CD4-positive, alpha-beta memory T cell (primary cell): ENCODE measurements at regions not wholly inside any gene's neighbourhood (a gene's known extent, or its start where the extent isn't known, plus 50 kb on each side); places are given as distances from the start of the nearest gene placed in this dataset.

Source experiments
- CTCF ChIA-PET: fragments of 350-600 bp; sonication (Branson Sonifier 250); formaldehyde crosslinking; loops from one replicate; lab custom pipeline; 2021; ENCODE audit warnings: inconsistent platforms; ENCODE audit not compliant: partially characterized antibody; lab: Charles Lee
- POLR2A ChIA-PET: fragments of 350-600 bp; sonication (Branson Sonifier 250); formaldehyde crosslinking; loops from one replicate; lab custom pipeline; 2021; ENCODE audit not compliant: partially characterized antibody; lab: Charles Lee
- DNase-seq, 5 donors: peaks; one replicate each; pipeline versions ENCODE4 v3.0.0 to v3.0.0-alpha.2; 2020 to 2022; ENCODE audit warnings: mixed read lengths in 1 of 5
- H3K27ac ChIP-seq: one replicate; pipeline ENCODE4 v1.7.0; 2013; ENCODE audit warnings: low read depth, low read length
- H3K27me3 ChIP-seq: 2 replicates; pipeline ENCODE4 v1.7.0; 2013; ENCODE audit warnings: mild to moderate bottlenecking, low read length, moderate library complexity; ENCODE audit not compliant: insufficient read depth
- H3K36me3 ChIP-seq: 2 replicates; pipeline ENCODE4 v1.7.0; 2013; ENCODE audit warnings: mild to moderate bottlenecking, low read length, moderate library complexity; ENCODE audit not compliant: insufficient read depth
- H3K4me1 ChIP-seq: 2 replicates; pipeline ENCODE4 v1.7.0; 2013; ENCODE audit warnings: mild to moderate bottlenecking, low read length, moderate library complexity; ENCODE audit not compliant: insufficient read depth
- H3K4me3 ChIP-seq, 2 donors: one replicate each; pipeline ENCODE4 v1.7.0; 2013; ENCODE audit warnings: low read length in 2 of 2, mild to moderate bottlenecking in 1 of 2
- H3K9me3 ChIP-seq, 2 donors: one replicate each; pipeline ENCODE4 v1.7.0; 2013; ENCODE audit warnings: low read length in 2 of 2, control low read depth in 1 of 2; ENCODE audit not compliant: control insufficient read depth in 1 of 2
- H3K27ac Mint-ChIP-seq, 7 donors: one replicate each; pipeline ENCODE4 v1.8.0; 2020 to 2021; ENCODE audit warnings: mixed read lengths in 7 of 7, mild to moderate bottlenecking in 6 of 7, inconsistent platforms in 3 of 7, moderate library complexity in 3 of 7
- H3K27me3 Mint-ChIP-seq, 2 donors: one replicate each; pipeline ENCODE4 v1.8.0; 2020 to 2021; ENCODE audit warnings: mixed read lengths in 2 of 2
- H3K36me3 Mint-ChIP-seq, 2 donors: one replicate each; pipeline ENCODE4 v1.8.0; 2020 to 2021; ENCODE audit warnings: mixed read lengths in 2 of 2, inconsistent platforms in 1 of 2, mild to moderate bottlenecking in 1 of 2
- H3K4me1 Mint-ChIP-seq, 4 donors: one replicate each; pipeline ENCODE4 v1.8.0; 2020 to 2021; ENCODE audit warnings: mixed read lengths in 4 of 4, mild to moderate bottlenecking in 1 of 4
- H3K4me3 Mint-ChIP-seq, 8 donors: one replicate each; pipeline ENCODE4 v1.8.0; 2020 to 2021; ENCODE audit warnings: mixed read lengths in 8 of 8, mild to moderate bottlenecking in 7 of 8, moderate library complexity in 6 of 8, inconsistent platforms in 3 of 8
- H3K9me3 Mint-ChIP-seq, 8 donors: one replicate each; pipeline ENCODE4 v1.8.0; 2020 to 2021; ENCODE audit warnings: mixed read lengths in 8 of 8, mild to moderate bottlenecking in 5 of 8, inconsistent platforms in 3 of 8, moderate library complexity in 1 of 8
- intact Hi-C: fragments of 100-400 bp; cut with micrococcal nuclease; formaldehyde crosslinking; loops from one replicate; pipeline ENCODE4 v1.15.1; 2023

DNA sequence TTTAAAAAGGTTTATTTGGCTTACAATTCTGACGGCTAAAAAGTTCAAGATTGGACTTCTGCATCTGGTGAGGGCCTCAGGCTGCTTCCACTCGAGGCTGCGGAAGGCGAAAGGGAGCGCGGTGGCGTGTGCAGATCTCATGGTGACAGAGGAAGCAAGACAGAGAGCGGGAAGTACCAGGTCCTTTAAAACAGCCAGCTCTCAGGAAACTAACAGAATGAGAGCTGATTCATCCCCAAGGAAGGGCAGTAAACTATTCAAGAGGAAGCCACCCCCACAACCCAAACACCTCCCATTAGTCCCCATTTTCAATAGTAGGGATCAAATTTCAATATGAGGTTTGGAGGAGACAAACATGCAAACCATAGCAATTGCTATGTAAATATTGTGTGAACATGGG lies 2144.2 kb upstream of the AGA start:
- Histone ChIP-seq H3K4me3 (no peak overlapping the region), H3K27me3 (no peaks in the 10 kb centered on the region), H3K36me3 (no peaks in the 10 kb centered on the region), H3K4me1 (no peaks in the 10 kb centered on the region), H3K27ac (no peak overlapping the region), H3K9me3 (no peaks in the 10 kb centered on the region)
- ChIA-PET CTCF (no interaction called here), POLR2A (no interaction called here)
- Mint-ChIP-seq H3K4me3 (no peak overlapping the region), H3K36me3 (no peaks in the 10 kb centered on the region), H3K9me3 (peaks cover 0 to 9% (median 3%) of the 10 kb centered on the region in 8 donors), H3K27ac (no peak overlapping the region), H3K4me1 (no peaks in the 10 kb centered on the region), H3K27me3 (no peaks in the 10 kb centered on the region)
- intact Hi-C loops: no loop called here
- no peak for DNase-seq

DNA sequence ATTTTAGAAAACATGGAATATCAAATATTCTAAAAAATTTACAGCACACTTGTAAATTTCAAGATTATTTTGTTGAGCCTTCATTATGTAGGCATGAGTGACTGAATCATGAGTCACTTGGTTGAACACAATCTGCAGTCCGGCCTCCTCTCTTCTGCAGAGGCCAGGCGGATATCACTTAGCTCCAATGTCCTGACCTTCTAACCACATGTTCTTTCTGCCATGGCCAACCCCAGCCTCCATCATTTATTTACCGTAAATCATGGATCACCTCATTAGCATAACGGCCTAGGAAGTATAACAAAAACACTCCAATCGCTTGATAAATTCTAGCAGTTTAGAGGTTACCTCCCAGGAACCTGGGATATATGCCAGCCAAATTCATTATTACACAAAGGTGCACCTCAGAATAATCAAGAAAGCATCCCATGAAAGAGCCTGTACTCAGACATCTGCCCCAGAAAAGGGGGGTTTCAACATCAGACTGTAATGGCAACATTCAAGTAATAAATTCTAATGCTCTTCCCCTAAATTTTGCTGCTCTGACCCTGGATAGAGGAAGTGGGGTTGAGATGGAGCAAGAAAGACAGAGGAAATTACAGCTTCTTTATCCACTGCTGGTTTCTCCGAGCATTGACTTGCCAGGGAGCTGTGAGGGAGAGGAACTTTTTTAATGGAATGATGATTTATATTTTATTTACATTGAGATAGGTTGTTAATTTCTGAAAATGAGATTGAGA lies 2153.6 kb upstream of the AGA start:
- Mint-ChIP-seq H3K27ac (no peak overlapping the region), H3K9me3 (peaks cover 0 to 7% (median 5%) of the 10 kb centered on the region in 8 donors), H3K27me3 (no peaks in the 10 kb centered on the region), H3K4me1 (no peaks in the 10 kb centered on the region), H3K36me3 (no peaks in the 10 kb centered on the region), H3K4me3 (no peak overlapping the region)
- intact Hi-C loops: no loop called here
- H3K4me3 ChIP-seq: no peak overlapping the region
- CTCF ChIA-PET: no interaction called here
- POLR2A ChIA-PET: no interaction called here
- no peak for DNase-seq
- no peaks in the 10 kb centered on the region for H3K9me3 ChIP-seq
- H3K36me3 ChIP-seq: no peaks in the 10 kb centered on the region
- no peaks in the 10 kb centered on the region for H3K27me3 ChIP-seq
- H3K4me1 ChIP-seq: no peaks in the 10 kb centered on the region
- no peak overlapping the region for H3K27ac ChIP-seq

DNA sequence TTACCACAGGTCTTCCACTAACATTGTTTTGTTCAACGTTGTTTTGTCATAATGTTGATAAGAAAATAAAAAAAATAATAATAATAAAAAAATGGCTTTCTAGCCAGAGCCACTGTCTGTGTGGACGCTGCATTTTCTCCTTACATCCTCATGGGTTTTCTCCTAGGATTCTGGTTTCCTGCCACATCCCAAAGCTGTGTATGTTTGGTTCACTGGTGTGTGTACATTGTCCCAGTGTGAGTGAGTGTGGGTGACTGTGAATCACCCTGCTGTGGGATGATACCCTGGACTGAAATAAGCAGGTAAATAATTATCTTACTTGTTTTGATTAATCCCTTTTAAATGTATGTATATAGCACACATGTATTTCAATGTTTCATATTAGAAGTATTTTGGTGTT lies 2154.4 kb upstream of the AGA start:
- ChIA-PET CTCF (no interaction called here), POLR2A (no interaction called here)
- H3K27me3 Mint-ChIP-seq: no peaks in the 10 kb centered on the region
- Histone ChIP-seq H3K4me3 (no peak overlapping the region), H3K9me3 (no peaks in the 10 kb centered on the region), H3K27me3 (no peaks in the 10 kb centered on the region), H3K27ac (no peak overlapping the region), H3K4me1 (no peaks in the 10 kb centered on the region), H3K36me3 (no peaks in the 10 kb centered on the region)
- intact Hi-C loops: no loop called here
- H3K36me3 Mint-ChIP-seq: no peaks in the 10 kb centered on the region
- H3K4me3 Mint-ChIP-seq: no peak overlapping the region
- DNase-seq: no peak
- peaks cover 0 to 7% (median 3%) of the 10 kb centered on the region in 8 donors for H3K9me3 Mint-ChIP-seq
- no peaks in the 10 kb centered on the region for H3K4me1 Mint-ChIP-seq
- H3K27ac Mint-ChIP-seq: no peak overlapping the region

DNA sequence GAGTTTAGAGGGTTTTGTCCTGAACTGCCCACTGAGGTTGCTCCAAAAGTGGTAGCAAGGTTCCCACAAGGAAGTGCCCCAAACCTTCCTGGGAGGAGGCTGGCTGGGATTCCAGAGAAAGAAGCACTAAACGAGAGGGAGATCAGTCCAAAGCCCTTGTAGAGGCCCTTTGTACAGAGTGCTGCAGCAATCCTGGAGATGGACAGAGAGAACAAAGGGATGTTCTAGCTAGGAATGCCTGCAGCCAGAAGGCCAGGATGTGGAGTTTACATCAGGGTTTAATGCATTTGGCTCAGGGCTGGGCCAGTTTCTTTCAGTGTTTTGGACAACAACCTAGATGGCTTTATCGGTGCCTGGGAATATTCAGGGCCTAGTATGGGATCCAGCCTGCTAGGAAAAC lies 2155.1 kb upstream of the AGA start:
- POLR2A ChIA-PET: no interaction called here
- H3K4me1 Mint-ChIP-seq: no peaks in the 10 kb centered on the region
- no peak overlapping the region for H3K4me3 Mint-ChIP-seq
- no peaks in the 10 kb centered on the region for H3K27me3 ChIP-seq
- no peaks in the 10 kb centered on the region for H3K36me3 ChIP-seq
- intact Hi-C loops: no loop called here
- H3K36me3 Mint-ChIP-seq: no peaks in the 10 kb centered on the region
- no peaks in the 10 kb centered on the region for H3K27me3 Mint-ChIP-seq
- H3K9me3 Mint-ChIP-seq: peaks cover 0 to 7% (median 3%) of the 10 kb centered on the region in 8 donors
- no peak for DNase-seq
- H3K4me3 ChIP-seq: no peak overlapping the region
- CTCF ChIA-PET: no interaction called here
- H3K27ac ChIP-seq: no peak overlapping the region
- H3K9me3 ChIP-seq: no peaks in the 10 kb centered on the region
- no peak overlapping the region for H3K27ac Mint-ChIP-seq
- no peaks in the 10 kb centered on the region for H3K4me1 ChIP-seq

DNA sequence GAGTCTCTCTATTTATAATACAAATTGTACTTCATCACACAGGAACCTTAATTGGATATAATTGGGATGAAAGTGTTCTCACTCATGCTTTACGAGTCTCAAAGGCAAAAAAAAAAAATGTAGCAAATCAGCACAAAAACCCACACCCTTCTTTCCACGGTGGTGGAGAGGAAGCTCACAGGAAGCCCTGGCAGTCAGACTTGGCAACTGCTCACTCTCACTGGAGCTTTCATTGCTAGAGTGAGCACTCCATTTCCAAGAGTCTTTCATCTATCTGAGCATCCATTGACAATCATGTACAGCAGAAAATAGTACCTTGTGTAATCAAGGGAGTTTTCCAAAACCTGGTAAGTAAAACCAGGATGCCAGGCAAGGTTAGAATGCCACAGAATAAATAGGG lies 2159.4 kb upstream of the AGA start:
- Mint-ChIP-seq H3K36me3 (no peaks in the 10 kb centered on the region), H3K4me3 (no peak overlapping the region), H3K9me3 (peaks cover 0 to 12% (median 5%) of the 10 kb centered on the region in 8 donors), H3K4me1 (no peaks in the 10 kb centered on the region), H3K27me3 (no peaks in the 10 kb centered on the region), H3K27ac (no peak overlapping the region)
- H3K4me3 ChIP-seq: no peak overlapping the region
- no peak for DNase-seq
- intact Hi-C loops: no loop called here
- CTCF ChIA-PET: no interaction called here
- H3K27me3 ChIP-seq: no peaks in the 10 kb centered on the region
- POLR2A ChIA-PET: no interaction called here
- no peak overlapping the region for H3K27ac ChIP-seq
- no peaks in the 10 kb centered on the region for H3K36me3 ChIP-seq
- no peaks in the 10 kb centered on the region for H3K4me1 ChIP-seq
- H3K9me3 ChIP-seq: no peaks in the 10 kb centered on the region

DNA sequence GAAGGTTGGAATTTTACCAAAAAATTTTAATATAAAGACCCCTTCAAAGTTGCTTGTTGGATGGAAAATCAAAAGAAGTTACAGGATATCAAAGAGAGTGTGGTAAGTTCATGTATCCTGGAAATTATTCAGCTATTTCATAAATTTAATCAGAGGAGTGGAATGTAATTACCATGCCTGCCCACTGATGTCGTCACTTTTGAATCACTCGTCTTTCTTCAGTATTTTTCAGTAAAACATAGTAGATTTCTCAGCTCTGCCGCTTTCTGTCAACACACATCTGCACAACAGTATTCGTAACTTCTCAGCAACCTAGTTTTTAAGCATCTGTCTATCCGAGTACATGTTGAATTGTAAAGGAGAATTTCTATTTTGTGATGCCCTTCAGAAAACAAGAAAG lies 2163.0 kb upstream of the AGA start:
- ChIA-PET CTCF (no interaction called here), POLR2A (no interaction called here)
- Histone ChIP-seq H3K4me1 (no peaks in the 10 kb centered on the region), H3K36me3 (no peaks in the 10 kb centered on the region), H3K27ac (no peak overlapping the region), H3K27me3 (no peaks in the 10 kb centered on the region), H3K4me3 (no peak overlapping the region), H3K9me3 (no peaks in the 10 kb centered on the region)
- H3K27ac Mint-ChIP-seq: no peak overlapping the region
- H3K36me3 Mint-ChIP-seq: no peaks in the 10 kb centered on the region
- H3K4me3 Mint-ChIP-seq: no peak overlapping the region
- DNase-seq: no peak
- H3K4me1 Mint-ChIP-seq: no peaks in the 10 kb centered on the region
- no peaks in the 10 kb centered on the region for H3K27me3 Mint-ChIP-seq
- intact Hi-C loops: no loop called here
- peaks cover 0 to 16% (median 7%) of the 10 kb centered on the region in 8 donors for H3K9me3 Mint-ChIP-seq

DNA sequence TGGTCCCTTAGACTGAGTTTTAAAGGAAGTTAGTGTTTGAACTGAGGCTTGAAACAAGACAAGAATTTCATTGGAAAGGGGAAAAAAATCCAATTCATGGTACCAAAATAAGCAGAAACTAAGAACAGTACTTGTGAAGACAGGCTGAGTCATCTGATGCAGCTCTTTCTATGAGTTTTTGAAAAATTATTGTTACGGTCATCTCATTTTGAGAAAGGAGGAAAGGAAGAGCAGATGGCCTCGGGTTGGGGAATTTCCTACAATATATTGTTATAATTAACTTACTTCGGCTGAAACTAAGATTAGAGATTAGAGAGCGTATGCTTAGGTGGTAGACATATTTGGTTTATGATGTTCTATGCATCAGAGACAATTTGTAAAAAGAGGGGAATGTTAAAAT lies 2164.8 kb upstream of the AGA start:
- H3K4me1 ChIP-seq: no peaks in the 10 kb centered on the region
- no peaks in the 10 kb centered on the region for H3K4me1 Mint-ChIP-seq
- intact Hi-C loops: no loop called here
- no peaks in the 10 kb centered on the region for H3K9me3 ChIP-seq
- no peak overlapping the region for H3K4me3 Mint-ChIP-seq
- no peaks in the 10 kb centered on the region for H3K36me3 ChIP-seq
- H3K27me3 Mint-ChIP-seq: no peaks in the 10 kb centered on the region
- H3K9me3 Mint-ChIP-seq: peaks cover 0 to 20% (median 7%) of the 10 kb centered on the region in 8 donors
- no peak for DNase-seq
- no peak overlapping the region for H3K4me3 ChIP-seq
- CTCF ChIA-PET: no interaction called here
- H3K36me3 Mint-ChIP-seq: no peaks in the 10 kb centered on the region
- no peak overlapping the region for H3K27ac ChIP-seq
- no peaks in the 10 kb centered on the region for H3K27me3 ChIP-seq
- H3K27ac Mint-ChIP-seq: no peak overlapping the region
- POLR2A ChIA-PET: no interaction called here
